Hematopoietic multipotent progenitor cell treated with erythropoietin and hydrocortisone succinate and interleukin-3 and kit ligand, for 15 days (in vitro differentiated cells): ENCODE measurements at regions not wholly inside any gene's neighbourhood (a gene's known extent, or its start where the extent isn't known, plus 50 kb on each side); places are given as distances from the start of the nearest gene placed in this dataset.
"Not testable (repeated sequence)": the region's sequence is repeated elsewhere in the genome, so short reads cannot be mapped to it uniquely, and the experiment has no call there.

Source experiments
- DNase-seq: peaks from one replicate; pipeline ENCODE4 v3.0.0-alpha.2; 2015; ENCODE audit warnings: low spot score

GRCh38 chr7:142469696-142470543 lies 212.1 kb upstream of the PRSS58 start:
- DNase-seq = peak; percentile 26

- no peak for DNase-seq
Measured at GRCh38 chr7:142468871-142469665, 211.2 kb upstream of the PRSS58 start.

GRCh38 chr7:142467056-142467655 lies 209.3 kb upstream of the PRSS58 start:
- DNase-seq = not testable (repeated sequence)

GRCh38 chr7:142463401-142463850 lies 205.6 kb upstream of the PRSS58 start:
- no peak for DNase-seq

GRCh38 chr7:142461437-142461836 lies 203.6 kb upstream of the PRSS58 start:
- no peak for DNase-seq

GRCh38 chr7:142460402-142461117 lies 202.7 kb upstream of the PRSS58 start:
- no peak for DNase-seq

GRCh38 chr7:142459551-142459963 lies 201.7 kb upstream of the PRSS58 start:
- DNase-seq = peak; percentile 64

GRCh38 chr7:142457146-142457703 lies 199.4 kb upstream of the PRSS58 start:
- no peak for DNase-seq

GRCh38 chr7:142455392-142455791 lies 197.5 kb upstream of the PRSS58 start:
- DNase-seq = no peak

GRCh38 chr7:142454862-142455261 lies 197.0 kb upstream of the PRSS58 start:
- no peak for DNase-seq

GRCh38 chr7:142452791-142453190 lies 194.9 kb upstream of the PRSS58 start:
- no peak for DNase-seq

- DNase-seq = no peak
Measured at GRCh38 chr7:142451817-142452216, 194.0 kb upstream of the PRSS58 start.

- DNase-seq = no peak
Measured at GRCh38 chr7:142451296-142451695, 193.4 kb upstream of the PRSS58 start.

- DNase-seq = no peak
Measured at GRCh38 chr7:142450695-142451094, 192.8 kb upstream of the PRSS58 start.

- DNase-seq = no peak
Measured at GRCh38 chr7:142450206-142450605, 192.3 kb upstream of the PRSS58 start.

- not testable (repeated sequence) for DNase-seq
Measured at GRCh38 chr7:142448857-142449256, 191.0 kb upstream of the PRSS58 start.

GRCh38 chr7:142447762-142448161 lies 189.9 kb upstream of the PRSS58 start:
- DNase-seq = no peak

GRCh38 chr7:142445019-142445686 lies 187.3 kb upstream of the PRSS58 start:
- DNase-seq = no peak

- no peak for DNase-seq
Measured at GRCh38 chr7:142443216-142444010, 185.6 kb upstream of the PRSS58 start.

- no peak for DNase-seq
Measured at GRCh38 chr7:142442396-142442795, 184.5 kb upstream of the PRSS58 start.
